ENCODE measurements at regions not wholly inside any gene's neighbourhood (a gene's known extent, or its start where the extent isn't known, plus 50 kb on each side); places are given as distances from the start of the nearest gene placed in this dataset.
A peak's percentile ranks its signal among the peaks of the same experiment; 100 is the strongest.

GRCh38 chr1:101337968-101338367 is 101.1 kb downstream of the S1PR1 start:
- TF ChIP-seq, protein P1, sequence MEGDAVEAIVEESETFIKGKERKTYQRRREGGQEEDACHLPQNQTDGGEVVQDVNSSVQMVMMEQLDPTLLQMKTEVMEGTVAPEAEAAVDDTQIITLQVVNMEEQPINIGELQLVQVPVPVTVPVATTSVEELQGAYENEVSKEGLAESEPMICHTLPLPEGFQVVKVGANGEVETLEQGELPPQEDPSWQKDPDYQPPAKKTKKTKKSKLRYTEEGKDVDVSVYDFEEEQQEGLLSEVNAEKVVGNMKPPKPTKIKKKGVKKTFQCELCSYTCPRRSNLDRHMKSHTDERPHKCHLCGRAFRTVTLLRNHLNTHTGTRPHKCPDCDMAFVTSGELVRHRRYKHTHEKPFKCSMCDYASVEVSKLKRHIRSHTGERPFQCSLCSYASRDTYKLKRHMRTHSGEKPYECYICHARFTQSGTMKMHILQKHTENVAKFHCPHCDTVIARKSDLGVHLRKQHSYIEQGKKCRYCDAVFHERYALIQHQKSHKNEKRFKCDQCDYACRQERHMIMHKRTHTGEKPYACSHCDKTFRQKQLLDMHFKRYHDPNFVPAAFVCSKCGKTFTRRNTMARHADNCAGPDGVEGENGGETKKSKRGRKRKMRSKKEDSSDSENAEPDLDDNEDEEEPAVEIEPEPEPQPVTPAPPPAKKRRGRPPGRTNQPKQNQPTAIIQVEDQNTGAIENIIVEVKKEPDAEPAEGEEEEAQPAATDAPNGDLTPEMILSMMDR (conservative IDR thresholded peaks at IDR 0.05; ENCODE audit: low read length): no peak
- no peak for TF ChIP-seq EZH2phosphoT487 (IDR thresholded peaks at IDR 0.05; ENCODE audit: borderline replicate concordance)
- no peaks in the 10 kb centered on the region for H3K9me2 ChIP-seq (replicated peaks; ENCODE audit: low read depth, low read length)
- no peak overlapping the region for H2AFZ ChIP-seq (ENCODE audit: low read length)
- H3K36me3 ChIP-seq (ENCODE audit: insufficient read depth, low read length): no peaks in the 10 kb centered on the region
- peaks cover 5% of the 10 kb centered on the region; the same call in 1 of the 2 replicates for H3F3A ChIP-seq (ENCODE audit: low read depth)
- H3K4me3 ChIP-seq (ENCODE audit: low read length, poor library complexity, severe bottlenecking): peak overlapping the region; percentile 18
- peaks cover 34% of the 10 kb centered on the region for H3K4me1 ChIP-seq (ENCODE audit: insufficient read depth, low read length, poor library complexity, severe bottlenecking)
- H3K9me3 ChIP-seq (ENCODE audit: insufficient read depth, low read depth, low read length): no peaks in the 10 kb centered on the region
- H3K79me2 ChIP-seq (ENCODE audit: insufficient read depth, low read length): no peaks in the 10 kb centered on the region
- H3K9ac ChIP-seq (ENCODE audit: low read depth, low read length, poor library complexity, severe bottlenecking): no peak overlapping the region
- peak overlapping the region; percentile 45 for H3K4me2 ChIP-seq (ENCODE audit: low read depth, low read length, poor library complexity, severe bottlenecking)
- no peaks in the 10 kb centered on the region for H3K27me3 ChIP-seq (ENCODE audit: insufficient read depth, low read length, poor library complexity, severe bottlenecking)
- H4K20me1 ChIP-seq (ENCODE audit: insufficient read depth, low read length, poor library complexity, severe bottlenecking): no peaks in the 10 kb centered on the region

- Histone ChIP-seq H3K9me2 (replicated peaks; ENCODE audit: low read depth, low read length) (no peaks in the 10 kb centered on the region), H3K9ac (ENCODE audit: low read depth, low read length, poor library complexity, severe bottlenecking) (no peak overlapping the region), H3K4me2 (ENCODE audit: low read depth, low read length, poor library complexity, severe bottlenecking) (peak overlapping the region; percentile 45), H3K9me3 (ENCODE audit: insufficient read depth, low read depth, low read length) (no peaks in the 10 kb centered on the region), H3K27me3 (ENCODE audit: insufficient read depth, low read length, poor library complexity, severe bottlenecking) (no peaks in the 10 kb centered on the region), H2AFZ (ENCODE audit: low read length) (no peak overlapping the region), H4K20me1 (ENCODE audit: insufficient read depth, low read length, poor library complexity, severe bottlenecking) (no peaks in the 10 kb centered on the region), H3K36me3 (ENCODE audit: insufficient read depth, low read length) (no peaks in the 10 kb centered on the region), H3F3A (ENCODE audit: low read depth) (peaks cover 5% of the 10 kb centered on the region; the same call in 1 of the 2 replicates), H3K4me1 (ENCODE audit: insufficient read depth, low read length, poor library complexity, severe bottlenecking) (peaks cover 29% of the 10 kb centered on the region), H3K4me3 (ENCODE audit: low read length, poor library complexity, severe bottlenecking) (peak overlapping the region; percentile 33), H3K79me2 (ENCODE audit: insufficient read depth, low read length) (no peaks in the 10 kb centered on the region)
- TF ChIP-seq EZH2phosphoT487 (IDR thresholded peaks at IDR 0.05; ENCODE audit: borderline replicate concordance): peak; percentile 56
- TF ChIP-seq, protein P1 (conservative IDR thresholded peaks at IDR 0.05; ENCODE audit: low read length): no peak
These were observed 102.1 kb downstream of the S1PR1 start for GRCh38 chr1:101338714-101339430.

DNA sequence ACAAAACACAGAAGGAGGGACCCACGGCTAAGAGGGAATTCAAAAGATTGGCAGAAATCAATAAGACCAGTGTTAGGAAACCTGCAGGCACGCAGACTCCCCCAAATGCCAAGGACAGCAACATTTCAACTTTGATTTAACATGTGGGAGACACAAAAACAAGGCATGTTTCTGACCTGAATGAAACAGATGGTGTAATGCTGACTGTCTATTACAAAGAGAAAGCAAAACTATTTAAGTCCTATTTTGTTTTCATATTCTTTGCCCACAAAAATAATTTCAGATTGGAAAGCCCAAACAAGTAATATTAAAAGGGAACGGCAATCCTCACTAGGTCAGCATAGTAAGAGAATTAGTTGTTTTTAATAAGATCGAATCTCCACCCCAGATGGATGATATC is 107.9 kb downstream of the S1PR1 start:
- no peaks in the 10 kb centered on the region for H3K9me3 ChIP-seq (ENCODE audit: insufficient read depth, low read depth, low read length)
- peak overlapping the region; percentile 63; the same call in 1 of the 2 replicates for H2AFZ ChIP-seq (ENCODE audit: low read length)
- no peaks in the 10 kb centered on the region for H3K27me3 ChIP-seq (ENCODE audit: insufficient read depth, low read length, poor library complexity, severe bottlenecking)
- H3K79me2 ChIP-seq (ENCODE audit: insufficient read depth, low read length): peaks cover 4% of the 10 kb centered on the region; the same call in 1 of the 2 replicates
- H3K9ac ChIP-seq (ENCODE audit: low read depth, low read length, poor library complexity, severe bottlenecking): peak overlapping the region; percentile 23
- H4K20me1 ChIP-seq (ENCODE audit: insufficient read depth, low read length, poor library complexity, severe bottlenecking): no peaks in the 10 kb centered on the region
- peaks cover 2% of the 10 kb centered on the region; the same call in 1 of the 2 replicates for H3K36me3 ChIP-seq (ENCODE audit: insufficient read depth, low read length)
- no peaks in the 10 kb centered on the region for H3K9me2 ChIP-seq (replicated peaks; ENCODE audit: low read depth, low read length)
- TF ChIP-seq, protein P1 (conservative IDR thresholded peaks at IDR 0.05; ENCODE audit: low read length): no peak
- no peak for TF ChIP-seq EZH2phosphoT487 (IDR thresholded peaks at IDR 0.05; ENCODE audit: borderline replicate concordance)
- no peak overlapping the region for H3K4me3 ChIP-seq (ENCODE audit: low read length, poor library complexity, severe bottlenecking)
- peak overlapping the region; percentile 27 for H3K4me2 ChIP-seq (ENCODE audit: low read depth, low read length, poor library complexity, severe bottlenecking)
- no peaks in the 10 kb centered on the region for H3F3A ChIP-seq (ENCODE audit: low read depth)
- peaks cover 50% of the 10 kb centered on the region for H3K4me1 ChIP-seq (ENCODE audit: insufficient read depth, low read length, poor library complexity, severe bottlenecking)

Data from Loucy (cell line).